ENCODE measurements at regions not wholly inside any gene's neighbourhood (a gene's known extent, or its start where the extent isn't known, plus 50 kb on each side); places are given as distances from the start of the nearest gene placed in this dataset.

DNA sequence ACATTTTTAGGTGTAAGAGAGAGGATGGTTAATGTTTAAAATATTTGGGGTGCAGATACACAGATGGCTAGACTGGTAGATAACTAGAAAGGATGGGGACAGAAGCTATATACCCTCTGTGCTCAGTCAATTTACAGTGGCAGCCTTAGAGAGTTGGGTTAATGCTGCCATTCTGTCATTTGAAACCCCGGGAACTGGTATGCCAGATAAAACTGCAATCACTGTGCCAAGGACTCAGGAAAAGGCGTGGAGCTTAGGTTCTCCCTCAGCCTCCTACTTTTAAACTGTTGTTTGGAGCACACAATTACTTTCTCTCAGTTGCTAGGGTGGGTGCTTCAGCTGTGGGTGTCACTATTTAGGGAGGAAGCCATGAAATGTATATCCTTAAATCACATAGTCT, 90.0 kb upstream of the HNRNPU start:
- no peaks in the 10 kb centered on the region for H3K36me3 Mint-ChIP-seq
- peaks cover 5% of the 10 kb centered on the region for H3K27me3 Mint-ChIP-seq (ENCODE audit: insufficient read depth, low read depth)

DNA sequence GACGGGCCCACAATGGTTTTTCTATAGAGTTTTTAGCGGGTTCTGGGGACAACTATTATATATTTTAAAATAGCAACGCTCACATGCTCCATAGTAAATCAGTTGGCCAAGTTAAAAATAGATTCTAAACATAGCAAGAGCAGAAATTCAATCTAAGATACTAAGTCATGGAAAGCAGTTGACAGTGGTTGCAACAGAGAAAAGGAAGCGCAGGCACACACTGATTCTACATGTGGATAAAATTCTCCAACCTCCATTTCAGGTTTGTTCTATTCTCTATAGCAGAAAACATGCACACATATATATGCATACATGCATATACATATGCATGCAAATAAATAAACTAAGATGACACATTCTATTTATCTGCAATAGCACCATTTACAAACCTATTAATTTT, 89.6 kb upstream of the HNRNPU start:
- no peaks in the 10 kb centered on the region for H3K9me3 Mint-ChIP-seq
- Histone ChIP-seq H3K27ac (no peak overlapping the region), H3K36me3 (no peaks in the 10 kb centered on the region), H3K27me3 (no peaks in the 10 kb centered on the region), H2AFZ (replicated peaks) (no peak overlapping the region), H3K4me3 (no peak overlapping the region), H4K20me1 (ENCODE audit: low read depth) (no peaks in the 10 kb centered on the region), H3K4me1 (peaks cover 11% of the 10 kb centered on the region), H3K4me2 (no peak overlapping the region), H3K79me2 (ENCODE audit: low read depth) (no peaks in the 10 kb centered on the region), H3K9me3 (ENCODE audit: low read depth) (no peaks in the 10 kb centered on the region), H3K9ac (no peak overlapping the region), H3F3A (ENCODE audit: low read depth) (no peaks in the 10 kb centered on the region)
- no peak overlapping the region for H3K4me3 Mint-ChIP-seq
- H3K27me3 Mint-ChIP-seq (ENCODE audit: insufficient read depth, low read depth): peaks cover 5% of the 10 kb centered on the region
- no peak overlapping the region for H3K27ac Mint-ChIP-seq
- no peak for DNase-seq (ENCODE audit: low spot score)
- TF ChIP-seq EZH2 (IDR thresholded peaks at IDR 0.05) (no peak), EZH2phosphoT487 (IDR thresholded peaks at IDR 0.05) (no peak)
- TF ChIP-seq, protein P1, sequence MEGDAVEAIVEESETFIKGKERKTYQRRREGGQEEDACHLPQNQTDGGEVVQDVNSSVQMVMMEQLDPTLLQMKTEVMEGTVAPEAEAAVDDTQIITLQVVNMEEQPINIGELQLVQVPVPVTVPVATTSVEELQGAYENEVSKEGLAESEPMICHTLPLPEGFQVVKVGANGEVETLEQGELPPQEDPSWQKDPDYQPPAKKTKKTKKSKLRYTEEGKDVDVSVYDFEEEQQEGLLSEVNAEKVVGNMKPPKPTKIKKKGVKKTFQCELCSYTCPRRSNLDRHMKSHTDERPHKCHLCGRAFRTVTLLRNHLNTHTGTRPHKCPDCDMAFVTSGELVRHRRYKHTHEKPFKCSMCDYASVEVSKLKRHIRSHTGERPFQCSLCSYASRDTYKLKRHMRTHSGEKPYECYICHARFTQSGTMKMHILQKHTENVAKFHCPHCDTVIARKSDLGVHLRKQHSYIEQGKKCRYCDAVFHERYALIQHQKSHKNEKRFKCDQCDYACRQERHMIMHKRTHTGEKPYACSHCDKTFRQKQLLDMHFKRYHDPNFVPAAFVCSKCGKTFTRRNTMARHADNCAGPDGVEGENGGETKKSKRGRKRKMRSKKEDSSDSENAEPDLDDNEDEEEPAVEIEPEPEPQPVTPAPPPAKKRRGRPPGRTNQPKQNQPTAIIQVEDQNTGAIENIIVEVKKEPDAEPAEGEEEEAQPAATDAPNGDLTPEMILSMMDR (IDR thresholded peaks at IDR 0.05): no peak
- no peaks in the 10 kb centered on the region for H3K4me1 Mint-ChIP-seq
- H3K36me3 Mint-ChIP-seq: no peaks in the 10 kb centered on the region

More for the DNA sequence above, 90.0 kb upstream of the HNRNPU start:
- Histone ChIP-seq H3F3A (ENCODE audit: low read depth) (no peaks in the 10 kb centered on the region), H3K9me3 (ENCODE audit: low read depth) (no peaks in the 10 kb centered on the region), H3K4me2 (no peak overlapping the region), H3K36me3 (no peaks in the 10 kb centered on the region), H3K9ac (no peak overlapping the region), H2AFZ (replicated peaks) (no peak overlapping the region), H3K27ac (no peak overlapping the region), H3K4me1 (peaks cover 11% of the 10 kb centered on the region), H3K27me3 (no peaks in the 10 kb centered on the region), H3K4me3 (no peak overlapping the region), H3K79me2 (ENCODE audit: low read depth) (no peaks in the 10 kb centered on the region), H4K20me1 (ENCODE audit: low read depth) (no peaks in the 10 kb centered on the region)
- TF ChIP-seq EZH2phosphoT487 (IDR thresholded peaks at IDR 0.05) (no peak), EZH2 (IDR thresholded peaks at IDR 0.05) (no peak)
- TF ChIP-seq, protein P1 (IDR thresholded peaks at IDR 0.05): no peak
- no peak overlapping the region for H3K27ac Mint-ChIP-seq
- no peaks in the 10 kb centered on the region for H3K9me3 Mint-ChIP-seq
- no peak overlapping the region for H3K4me3 Mint-ChIP-seq
- H3K4me1 Mint-ChIP-seq: no peaks in the 10 kb centered on the region
- DNase-seq (ENCODE audit: low spot score): no peak

DNA sequence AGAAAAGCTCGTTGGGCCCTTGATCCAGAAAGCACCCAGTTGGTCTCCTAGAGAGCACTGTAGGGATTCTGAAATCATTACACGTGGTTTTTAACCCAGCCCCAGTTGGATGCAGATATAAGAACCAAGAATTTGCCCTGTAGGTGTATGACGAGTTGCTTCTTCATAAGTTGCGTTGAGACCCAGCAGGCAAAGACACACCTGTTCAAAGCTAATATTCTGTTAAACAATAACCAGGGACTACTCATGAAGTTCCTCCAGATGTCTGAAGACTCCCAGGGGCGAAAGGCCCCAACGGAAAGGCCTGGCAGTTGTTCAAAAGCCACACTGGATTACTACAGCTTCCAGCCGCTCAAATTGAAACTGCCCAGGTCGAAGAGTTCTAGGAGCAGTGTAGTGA, 88.6 kb upstream of the HNRNPU start:
- Histone ChIP-seq H4K20me1 (ENCODE audit: low read depth) (no peaks in the 10 kb centered on the region), H2AFZ (replicated peaks) (no peak overlapping the region), H3K79me2 (ENCODE audit: low read depth) (no peaks in the 10 kb centered on the region), H3K9ac (no peak overlapping the region), H3F3A (ENCODE audit: low read depth) (no peaks in the 10 kb centered on the region), H3K36me3 (no peaks in the 10 kb centered on the region), H3K9me3 (ENCODE audit: low read depth) (no peaks in the 10 kb centered on the region), H3K4me3 (no peak overlapping the region), H3K27ac (no peak overlapping the region), H3K27me3 (no peaks in the 10 kb centered on the region), H3K4me1 (peaks cover 11% of the 10 kb centered on the region), H3K4me2 (no peak overlapping the region)
- Mint-ChIP-seq H3K4me3 (no peak overlapping the region), H3K9me3 (no peaks in the 10 kb centered on the region), H3K4me1 (no peaks in the 10 kb centered on the region), H3K27ac (no peak overlapping the region), H3K27me3 (ENCODE audit: insufficient read depth, low read depth) (peaks cover 5% of the 10 kb centered on the region), H3K36me3 (no peaks in the 10 kb centered on the region)
- DNase-seq (ENCODE audit: low spot score): no peak
- no peak for TF ChIP-seq EZH2phosphoT487 (IDR thresholded peaks at IDR 0.05)
- TF ChIP-seq, protein P1 (IDR thresholded peaks at IDR 0.05): no peak
